ENCODE measurements at regions not wholly inside any gene's neighbourhood (a gene's known extent, or its start where the extent isn't known, plus 50 kb on each side); places are given as distances from the start of the nearest gene placed in this dataset.

DNA sequence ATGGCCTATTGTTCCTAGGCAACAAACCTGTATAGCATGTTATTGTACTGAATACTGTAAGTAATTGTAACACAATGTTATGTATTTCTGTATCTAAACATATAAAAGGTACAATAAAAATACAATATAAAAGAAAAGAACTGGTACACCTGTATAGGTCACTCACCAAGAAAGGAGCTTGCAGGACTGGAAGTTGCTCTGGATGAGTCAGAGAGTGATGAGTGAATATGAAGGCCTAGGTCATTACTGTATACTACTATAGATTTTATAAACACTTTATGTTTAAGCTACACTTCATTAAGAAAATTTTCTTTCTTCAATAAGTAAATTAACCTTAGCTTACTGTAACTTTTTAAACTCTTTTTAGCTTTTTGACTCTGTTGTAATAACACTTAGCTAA is 559.9 kb downstream of the PLPP3 start:
- no peaks in the 10 kb centered on the region for H3K27me3 ChIP-seq
- no peaks in the 10 kb centered on the region for H3K36me3 ChIP-seq
- H3K4me1 ChIP-seq = no peaks in the 10 kb centered on the region
- no peak overlapping the region for H3K4me3 ChIP-seq
- no peak overlapping the region for H3K27ac ChIP-seq
- H3K9me3 ChIP-seq = no peaks in the 10 kb centered on the region
- DNase-seq (ENCODE audit: low spot score in 2 of 2) = no peak
- TF ChIP-seq, protein P1, sequence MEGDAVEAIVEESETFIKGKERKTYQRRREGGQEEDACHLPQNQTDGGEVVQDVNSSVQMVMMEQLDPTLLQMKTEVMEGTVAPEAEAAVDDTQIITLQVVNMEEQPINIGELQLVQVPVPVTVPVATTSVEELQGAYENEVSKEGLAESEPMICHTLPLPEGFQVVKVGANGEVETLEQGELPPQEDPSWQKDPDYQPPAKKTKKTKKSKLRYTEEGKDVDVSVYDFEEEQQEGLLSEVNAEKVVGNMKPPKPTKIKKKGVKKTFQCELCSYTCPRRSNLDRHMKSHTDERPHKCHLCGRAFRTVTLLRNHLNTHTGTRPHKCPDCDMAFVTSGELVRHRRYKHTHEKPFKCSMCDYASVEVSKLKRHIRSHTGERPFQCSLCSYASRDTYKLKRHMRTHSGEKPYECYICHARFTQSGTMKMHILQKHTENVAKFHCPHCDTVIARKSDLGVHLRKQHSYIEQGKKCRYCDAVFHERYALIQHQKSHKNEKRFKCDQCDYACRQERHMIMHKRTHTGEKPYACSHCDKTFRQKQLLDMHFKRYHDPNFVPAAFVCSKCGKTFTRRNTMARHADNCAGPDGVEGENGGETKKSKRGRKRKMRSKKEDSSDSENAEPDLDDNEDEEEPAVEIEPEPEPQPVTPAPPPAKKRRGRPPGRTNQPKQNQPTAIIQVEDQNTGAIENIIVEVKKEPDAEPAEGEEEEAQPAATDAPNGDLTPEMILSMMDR (IDR thresholded peaks at IDR 0.05) = no peak
- TF ChIP-seq EP300 (IDR thresholded peaks at IDR 0.05) = no peak
- no peak for TF ChIP-seq POLR2A (IDR thresholded peaks at IDR 0.05)
- TF ChIP-seq POLR2AphosphoS5 (IDR thresholded peaks at IDR 0.05) = no peak

DNA sequence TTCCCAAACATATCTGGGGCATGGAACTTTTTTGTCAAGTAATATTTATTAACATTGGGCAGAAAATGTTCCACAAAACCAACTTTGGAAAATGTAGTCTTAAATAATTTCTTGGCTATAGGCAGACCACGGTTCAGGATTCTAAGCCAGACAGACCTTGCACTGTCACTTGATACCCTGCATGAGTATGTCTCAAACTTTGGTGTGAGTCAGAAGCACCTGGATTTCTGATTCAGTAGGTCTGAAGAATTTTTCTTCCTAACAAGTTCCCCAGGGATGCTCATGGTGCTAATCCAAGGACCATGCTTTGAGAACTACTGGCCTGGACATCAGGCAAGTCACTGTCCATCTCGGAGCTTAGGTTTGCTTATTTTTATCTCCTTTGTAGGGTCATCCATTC is 562.0 kb downstream of the PLPP3 start:
- WGBS = 92% methylated on average over 2 of the region's 2 CpGs
- no peak for DNase-seq (ENCODE audit: low spot score in 2 of 2)
- Histone ChIP-seq H3K4me1 (no peaks in the 10 kb centered on the region), H3K9me3 (no peaks in the 10 kb centered on the region), H3K36me3 (no peaks in the 10 kb centered on the region), H3K4me3 (no peak overlapping the region), H3K27ac (no peak overlapping the region), H3K27me3 (no peaks in the 10 kb centered on the region)
- TF ChIP-seq POLR2A (IDR thresholded peaks at IDR 0.05) = no peak
- no peak for TF ChIP-seq EP300 (IDR thresholded peaks at IDR 0.05)
- TF ChIP-seq, protein P1 (IDR thresholded peaks at IDR 0.05) = no peak
- no peak for TF ChIP-seq POLR2AphosphoS5 (IDR thresholded peaks at IDR 0.05)

DNA sequence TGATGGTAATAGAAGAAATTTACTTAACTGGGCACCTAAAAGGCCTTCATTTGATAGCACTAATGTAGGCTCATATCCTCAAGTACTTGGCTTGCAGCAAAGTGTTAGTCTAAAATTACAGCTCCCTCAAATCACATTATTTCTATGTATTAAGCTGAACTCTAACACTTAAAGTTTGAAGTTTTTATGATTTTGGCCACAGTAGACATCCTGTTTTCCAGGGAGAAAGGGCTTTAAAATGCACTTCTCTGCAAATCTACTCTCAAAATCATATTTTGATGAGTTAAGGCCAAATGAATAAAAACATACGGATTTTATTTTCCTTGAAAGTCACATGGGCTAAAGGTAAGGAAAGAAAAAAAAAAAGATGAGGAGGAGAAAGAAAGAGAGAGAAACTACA is 575.5 kb downstream of the PLPP3 start:
- 89% methylated on average over 1 of the region's 1 CpG for WGBS
- DNase-seq (ENCODE audit: low spot score in 2 of 2) = no peak
- H3K27me3 ChIP-seq = no peaks in the 10 kb centered on the region

DNA sequence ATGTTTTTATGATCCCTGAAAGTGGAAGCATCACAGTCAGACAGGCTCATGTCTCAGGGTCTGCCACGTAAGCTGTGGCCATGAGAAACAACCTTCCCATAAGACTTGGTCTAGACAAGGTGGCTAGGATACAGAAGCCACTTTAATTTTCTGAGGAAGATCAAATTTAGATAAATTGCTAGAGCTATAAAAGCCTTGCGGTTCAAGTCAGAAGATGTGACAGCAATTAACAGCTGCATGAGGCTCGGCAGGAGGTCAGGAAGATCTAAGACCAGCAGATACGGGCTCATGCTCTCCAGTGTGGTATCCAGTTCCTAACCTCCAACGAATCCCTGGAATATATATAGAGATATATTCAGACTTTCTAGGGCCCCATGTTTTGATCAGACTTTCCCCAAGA is 577.1 kb downstream of the PLPP3 start:
- H3K27ac ChIP-seq = no peak overlapping the region
- DNase-seq (ENCODE audit: low spot score in 2 of 2) = no peak
- no peak overlapping the region for H3K4me3 ChIP-seq
- TF ChIP-seq, protein P1 (IDR thresholded peaks at IDR 0.05) = no peak
- no peak for TF ChIP-seq POLR2A (IDR thresholded peaks at IDR 0.05)
- no peak for TF ChIP-seq POLR2AphosphoS5 (IDR thresholded peaks at IDR 0.05)
- no peak for TF ChIP-seq EP300 (IDR thresholded peaks at IDR 0.05)
- H3K27me3 ChIP-seq = no peaks in the 10 kb centered on the region
- H3K9me3 ChIP-seq = no peaks in the 10 kb centered on the region
- H3K4me1 ChIP-seq = no peaks in the 10 kb centered on the region
- WGBS = 80% methylated on average over 5 of the region's 5 CpGs
- H3K36me3 ChIP-seq = no peaks in the 10 kb centered on the region

More for the DNA sequence above, 575.5 kb downstream of the PLPP3 start:
- TF ChIP-seq EP300 (IDR thresholded peaks at IDR 0.05) = no peak
- TF ChIP-seq POLR2A (IDR thresholded peaks at IDR 0.05) = no peak
- no peak for TF ChIP-seq POLR2AphosphoS5 (IDR thresholded peaks at IDR 0.05)
- TF ChIP-seq, protein P1 (IDR thresholded peaks at IDR 0.05) = no peak
- no peaks in the 10 kb centered on the region for H3K36me3 ChIP-seq
- no peaks in the 10 kb centered on the region for H3K4me1 ChIP-seq
- no peak overlapping the region for H3K27ac ChIP-seq
- no peak overlapping the region for H3K4me3 ChIP-seq
- H3K9me3 ChIP-seq = no peaks in the 10 kb centered on the region

DNA sequence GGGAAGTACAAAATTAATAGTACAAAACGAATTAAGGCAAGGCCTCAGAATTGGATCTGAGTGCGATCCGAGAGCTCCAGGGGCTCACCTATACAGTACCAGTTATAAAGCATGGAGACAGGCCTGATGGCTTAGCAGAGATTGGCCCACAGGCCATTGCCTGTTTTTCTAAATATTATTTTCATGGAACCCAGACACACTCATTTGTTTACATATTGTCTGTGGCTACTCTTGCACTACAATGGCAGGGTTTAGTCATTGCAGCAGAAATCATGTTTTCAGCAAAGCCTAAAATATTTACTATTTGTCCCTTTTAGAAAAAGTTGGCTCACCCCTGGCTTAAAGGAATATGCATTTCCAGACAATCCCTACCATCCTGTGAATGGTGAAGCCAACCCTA is 578.9 kb downstream of the PLPP3 start:
- DNase-seq (ENCODE audit: low spot score in 2 of 2) = no peak
- 95% methylated on average over 3 of the region's 3 CpGs for WGBS
- TF ChIP-seq POLR2AphosphoS5 (IDR thresholded peaks at IDR 0.05) (no peak), EP300 (IDR thresholded peaks at IDR 0.05) (no peak), POLR2A (IDR thresholded peaks at IDR 0.05) (no peak)
- TF ChIP-seq, protein P1 (IDR thresholded peaks at IDR 0.05) = no peak

More for the DNA sequence above, 578.9 kb downstream of the PLPP3 start:
- H3K27ac ChIP-seq = no peak overlapping the region
- H3K4me3 ChIP-seq = no peak overlapping the region
- no peaks in the 10 kb centered on the region for H3K27me3 ChIP-seq
- H3K4me1 ChIP-seq = no peaks in the 10 kb centered on the region
- H3K9me3 ChIP-seq = no peaks in the 10 kb centered on the region
- H3K36me3 ChIP-seq = no peaks in the 10 kb centered on the region

Measured in suprapubic skin (tissue), 4 donors.